H1 (cell line): ENCODE measurements at regions not wholly inside any gene's neighbourhood (a gene's known extent, or its start where the extent isn't known, plus 50 kb on each side); places are given as distances from the start of the nearest gene placed in this dataset.

Source experiments
- CTCF ChIA-PET: fragments of 300-600 bp; sonication (Branson Sonifier 250); formaldehyde crosslinking; loops from one replicate; lab custom pipeline; 2021; ENCODE audit not compliant: partially characterized antibody; lab: Charles Lee
- POLR2A ChIA-PET: fragments of 300-600 bp; sonication (Branson Sonifier 250); formaldehyde crosslinking; loops from one replicate; lab custom pipeline; 2021; ENCODE audit warnings: inconsistent platforms; ENCODE audit not compliant: partially characterized antibody; lab: Charles Lee
- DNase-seq, 2 experiments: peaks; one replicate each; pipeline versions ENCODE4 v3.0.0 to v3.0.0-alpha.2; 2010 to 2022; ENCODE audit warnings: low spot score in 2 of 2, low read depth in 1 of 2, mixed read lengths in 1 of 2
- FAIRE-seq: peaks from 2 replicates; lab custom pipeline; 2011; peaks lifted over from hg19 to GRCh38; lab: Jason Lieb, UNC
- H2AFZ ChIP-seq: 2 replicates; pipeline ENCODE4 v1.8.1; 2012; ENCODE audit warnings: low read length, inconsistent platforms
- H2AK5ac ChIP-seq: 2 replicates; pipeline ENCODE4 v1.6.1; 2013; ENCODE audit warnings: low read depth, low read length
- H2BK120ac ChIP-seq: replicated peaks from 2 replicates; pipeline ENCODE3; 2013; ENCODE audit warnings: low read depth, low read length, inconsistent platforms
- H2BK12ac ChIP-seq: 2 replicates; pipeline ENCODE4 v1.6.1; 2013; ENCODE audit warnings: low read depth, low read length
- H2BK15ac ChIP-seq: 2 replicates; pipeline ENCODE4 v1.6.1; 2013; ENCODE audit warnings: low read length
- H2BK20ac ChIP-seq: 2 replicates; pipeline ENCODE4 v1.6.1; 2013; ENCODE audit warnings: low read length
- H2BK5ac ChIP-seq: 2 replicates; pipeline ENCODE4 v1.6.1; 2013; ENCODE audit warnings: low read depth, low read length
- H3K14ac ChIP-seq: 2 replicates; pipeline ENCODE4 v1.6.1; 2013; ENCODE audit warnings: inconsistent platforms; ENCODE audit not compliant: insufficient read length
- H3K18ac ChIP-seq: 2 replicates; pipeline ENCODE4 v1.6.1; 2013; ENCODE audit warnings: low read length; ENCODE audit errors: extremely low read depth
- H3K23ac ChIP-seq: 2 replicates; pipeline ENCODE4 v1.6.1; 2013; ENCODE audit warnings: inconsistent platforms; ENCODE audit not compliant: insufficient read length
- H3K23me2 ChIP-seq: 2 replicates; pipeline ENCODE4 v1.6.1; 2013; ENCODE audit warnings: low read depth, low read length
- H3K27ac ChIP-seq: 2 replicates; pipeline ENCODE4 v1.6.1; 2011; ENCODE audit warnings: low read depth, low read length, inconsistent platforms
- H3K27me3 ChIP-seq, 4 experiments: replicated peaks in 1 of 4; 1 replicate in 1 of 4; 2 replicates in 3 of 4; pipeline versions ENCODE4 v1.6.1 to v1.8.1; 2011 to 2013; ENCODE audit warnings: low read length in 3 of 4, mild to moderate bottlenecking in 3 of 4, inconsistent platforms in 2 of 4, mixed read lengths in 2 of 4, moderate library complexity in 1 of 4; ENCODE audit not compliant: control insufficient read depth in 3 of 4, insufficient read depth in 3 of 4; ENCODE audit errors: extremely low read depth in 1 of 4
- H3K36me3 ChIP-seq, 4 experiments: 2 replicates each; pipeline versions ENCODE4 v1.6.1 to v1.8.1; 2011 to 2013; ENCODE audit warnings: mild to moderate bottlenecking in 4 of 4, low read length in 3 of 4, moderate library complexity in 2 of 4, control low read depth in 1 of 4, inconsistent platforms in 1 of 4; ENCODE audit not compliant: insufficient read depth in 4 of 4, control insufficient read depth in 2 of 4
- H3K4ac ChIP-seq: replicated peaks from 2 replicates; pipeline ENCODE3; 2013; ENCODE audit warnings: low read length, low read depth, mixed read lengths, inconsistent platforms; ENCODE audit not compliant: insufficient read length
- H3K4me1 ChIP-seq, 4 experiments: replicated peaks in 1 of 4; 1 replicate in 1 of 4; 2 replicates in 3 of 4; pipeline versions ENCODE4 v1.6.1 to v1.8.1; 2011 to 2013; ENCODE audit warnings: low read length in 3 of 4, inconsistent platforms in 2 of 4, mixed read lengths in 1 of 4; ENCODE audit not compliant: insufficient read depth in 4 of 4, control insufficient read depth in 3 of 4
- H3K4me2 ChIP-seq, 2 experiments: 2 replicates each; pipeline versions ENCODE4 v1.6.1 to v1.8.1; 2011 to 2013; ENCODE audit warnings: low read depth in 2 of 2, low read length in 2 of 2, control low read depth in 1 of 2, inconsistent platforms in 1 of 2, mild to moderate bottlenecking in 1 of 2; ENCODE audit not compliant: insufficient read depth in 1 of 2
- H3K4me3 ChIP-seq, 4 experiments: fragments of 200-600, 300-600 bp in 1 of 4; sonication (generic), shearing (Covaris generic), sonication (Bioruptor Twin) in 1 of 4; 2 replicates each; pipeline versions ENCODE4 v1.5.1 to v1.8.1; 2011 to 2016; ENCODE audit warnings: low read length in 4 of 4, low read depth in 3 of 4, control low read depth in 2 of 4, inconsistent platforms in 2 of 4, mild to moderate bottlenecking in 2 of 4, mixed read lengths in 1 of 4, moderate library complexity in 1 of 4; ENCODE audit not compliant: insufficient read depth in 2 of 4; ENCODE audit errors: extremely low read depth in 1 of 4
- H3K56ac ChIP-seq: replicated peaks from 2 replicates; pipeline ENCODE3; 2013; ENCODE audit warnings: low read depth, mild to moderate bottlenecking, mixed read lengths, low read length, inconsistent platforms; ENCODE audit not compliant: insufficient read length
- H3K79me1 ChIP-seq: 2 replicates; pipeline ENCODE4 v1.6.1; 2013; ENCODE audit warnings: low read depth, low read length, control low read depth
- H3K79me2 ChIP-seq, 2 experiments: 2 replicates each; pipeline versions ENCODE4 v1.6.1 to v1.8.1; 2012 to 2013; ENCODE audit warnings: low read length in 2 of 2, mild to moderate bottlenecking in 2 of 2, inconsistent platforms in 1 of 2; ENCODE audit not compliant: insufficient read depth in 2 of 2, control insufficient read depth in 1 of 2
- H3K9ac ChIP-seq, 4 experiments: replicated peaks in 1 of 4; 1 replicate in 1 of 4; 2 replicates in 3 of 4; pipeline versions ENCODE4 v1.6.1 to v1.8.1; 2011 to 2013; ENCODE audit warnings: low read depth in 3 of 4, low read length in 3 of 4, control low read depth in 2 of 4, mild to moderate bottlenecking in 2 of 4, moderate library complexity in 2 of 4, inconsistent platforms in 1 of 4; ENCODE audit errors: extremely low read depth in 1 of 4
- H3K9me3 ChIP-seq, 2 experiments: 2 replicates each; pipeline versions ENCODE4 v1.6.1 to v1.8.1; 2012 to 2013; ENCODE audit warnings: mild to moderate bottlenecking in 2 of 2, moderate library complexity in 2 of 2, control low read depth in 1 of 2, inconsistent platforms in 1 of 2, low read depth in 1 of 2, low read length in 1 of 2, mixed read lengths in 1 of 2; ENCODE audit not compliant: insufficient read depth in 2 of 2
- H4K20me1 ChIP-seq, 2 experiments: replicated peaks in 1 of 2; 2 replicates each; pipeline versions ENCODE3 to v1.8.1; 2011 to 2013; ENCODE audit warnings: inconsistent platforms in 2 of 2, low read length in 2 of 2, mild to moderate bottlenecking in 1 of 2; ENCODE audit not compliant: insufficient read depth in 2 of 2, control insufficient read depth in 1 of 2
- H4K5ac ChIP-seq: 2 replicates; pipeline ENCODE4 v1.6.1; 2013; ENCODE audit warnings: low read length, low read depth, mixed read lengths, inconsistent platforms; ENCODE audit not compliant: insufficient read length
- H4K8ac ChIP-seq: 2 replicates; pipeline ENCODE4 v1.8.0; 2013; ENCODE audit warnings: mild to moderate bottlenecking, moderate library complexity, low read length, inconsistent platforms; ENCODE audit not compliant: insufficient read depth; ENCODE audit errors: extremely low read depth
- H4K91ac ChIP-seq: replicated peaks from 2 replicates; pipeline ENCODE3; 2013; ENCODE audit warnings: low read length, mixed read lengths, inconsistent platforms; ENCODE audit not compliant: insufficient read length
- TAF1 ChIP-seq: IDR thresholded peaks from 2 replicates; pipeline ENCODE4 v1.6.1; 2011; ENCODE audit warnings: mild to moderate bottlenecking, low read depth, low read length
- TEAD4 ChIP-seq: IDR thresholded peaks from 2 replicates; pipeline ENCODE4 v1.6.1; 2012; ENCODE audit warnings: low read depth, low read length, inconsistent platforms, mixed read lengths
- WGBS, 2 experiments: shearing (Covaris generic) in 1 of 2; methylation state at CpG; one replicate each; pipeline versions ENCODE4 v1.1.6 to v1.1.7; 2013 to 2015; ENCODE audit warnings: low lambda C conversion rate in 2 of 2, mixed read lengths in 2 of 2, inconsistent platforms in 1 of 2, low coverage in 1 of 2, missing lambda C conversion rate in 1 of 2; ENCODE audit not compliant: insufficient replicate concordance in 2 of 2, insufficient coverage in 1 of 2, insufficient read length in 1 of 2; ENCODE audit errors: extremely low coverage in 1 of 2, missing lambda C conversion rate in 1 of 2; 5-methylcytosine and 5-hydroxymethylcytosine counted together

DNA sequence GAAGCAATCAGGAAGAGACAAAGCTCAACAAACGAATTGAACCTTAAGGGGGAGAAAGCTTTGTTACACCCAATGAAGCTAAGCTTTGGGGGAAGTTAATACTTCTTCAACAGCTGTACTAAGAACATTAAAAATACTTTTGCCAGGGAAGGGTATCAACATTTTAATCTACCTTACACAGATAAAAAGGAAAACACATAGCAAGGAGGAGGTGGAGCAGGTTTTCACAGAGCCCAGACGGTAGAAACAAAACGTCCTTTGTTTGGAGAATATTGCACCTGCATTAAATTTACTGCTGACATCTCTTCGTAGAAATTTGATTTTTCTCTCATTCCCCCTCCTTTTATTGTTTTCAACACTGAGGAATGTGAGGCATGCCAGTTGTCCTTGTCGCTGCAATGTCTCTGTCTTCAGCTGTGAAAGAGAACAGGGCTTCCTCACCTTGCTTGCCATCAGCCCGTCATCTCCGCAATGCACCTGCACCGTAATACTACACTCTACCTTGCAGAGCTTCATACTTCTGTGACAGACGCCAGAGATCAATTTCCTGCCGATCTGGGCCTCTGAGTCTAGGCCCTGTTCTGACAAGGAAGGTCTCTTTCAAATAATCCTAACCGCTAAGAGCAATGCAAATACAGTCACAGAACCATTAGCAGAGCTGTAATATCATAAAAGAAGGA is 270.8 kb downstream of the SPRY2 start:
- no peak overlapping the region for H4K91ac ChIP-seq
- H3K4me2 ChIP-seq = no peak overlapping the region
- H3K23me2 ChIP-seq = no peaks in the 10 kb centered on the region
- H2AK5ac ChIP-seq = no peak overlapping the region
- no peak overlapping the region for H3K4me3 ChIP-seq
- H4K8ac ChIP-seq = no peak overlapping the region
- H3K27ac ChIP-seq = no peak overlapping the region
- WGBS, 2 experiments = 56% methylated on average over 11 of the region's 11 CpGs; no CpG with 5 or more reads in 1 of the 2 experiments
- no peaks in the 10 kb centered on the region for H3K9me3 ChIP-seq
- no peaks in the 10 kb centered on the region for H4K20me1 ChIP-seq
- H4K5ac ChIP-seq = no peak overlapping the region
- no peak for FAIRE-seq
- no peaks in the 10 kb centered on the region for H3K79me2 ChIP-seq
- H2BK15ac ChIP-seq = no peak overlapping the region
- H2BK20ac ChIP-seq = no peak overlapping the region
- H3K18ac ChIP-seq = no peak overlapping the region
- no peak overlapping the region for H3K9ac ChIP-seq
- no peaks in the 10 kb centered on the region; a peak in 1 of 7 replicates for H3K27me3 ChIP-seq
- H2BK5ac ChIP-seq = no peak overlapping the region
- H2BK120ac ChIP-seq = no peak overlapping the region
- H2AFZ ChIP-seq = 0 out of 2 replicates have a peak overlapping the region, but pooled peaks have one; percentile 43
- no peaks in the 10 kb centered on the region for H3K79me1 ChIP-seq
- DNase-seq = peak in 1 of 2 experiments; percentile 7
- no peak overlapping the region for H3K23ac ChIP-seq
- H3K4me1 ChIP-seq = peaks cover 0 to 3% (median 1%) of the 10 kb centered on the region in 4 experiments; a peak in 2 of 7 replicates
- ChIA-PET POLR2A (interaction anchor here (0.6 kb wide), 1 partner anchor 713 kb away, joined by 3 read pairs; no protein-coding TSS in a partner anchor), CTCF (interaction anchor here (0.6 to 0.9 kb wide), 4 partner anchors 13 to 1619 kb away, joined by 3 read pairs; no protein-coding TSS in a partner anchor)
- H3K14ac ChIP-seq = no peak overlapping the region
- H3K56ac ChIP-seq = no peak overlapping the region
- TF ChIP-seq TEAD4 = 0 out of 2 replicates have a peak, but pooled peaks have one; percentile 45
- no peak for TF ChIP-seq TAF1
- H3K36me3 ChIP-seq = no peaks in the 10 kb centered on the region
- peak overlapping the region; percentile 21; the same call in 1 of the 2 replicates for H2BK12ac ChIP-seq
- H3K4ac ChIP-seq = no peak overlapping the region
